IMR-90 (cell line): ENCODE measurements at regions not wholly inside any gene's neighbourhood (a gene's known extent, or its start where the extent isn't known, plus 50 kb on each side); places are given as distances from the start of the nearest gene placed in this dataset.

Source experiments
- ATAC-seq: fragments of 200-7000 bp; cut with Tn5 transposase; 2 replicates; pipeline ENCODE4 v1.9.1; 2020; ENCODE audit warnings: low read depth, mild to moderate bottlenecking, moderate library complexity
- BruUV-seq: library from RNA; stranded (reverse); fragments of 400-500 nt; replicated peaks from 2 replicates; lab custom pipeline; 2021; lab: Mats Ljungman, UMichigan
- CTCF ChIA-PET: fragments of 300-600 bp; formaldehyde crosslinking; extraction: SDS; loops from one replicate; lab custom pipeline; 2021; ENCODE audit warnings: antibody characterized with exemption; lab: Yijun Ruan, JAX
- POLR2A ChIA-PET: fragments of 300-600 bp; sonication (Branson Sonifier 250); formaldehyde crosslinking; loops from one replicate; lab custom pipeline; 2022; ENCODE audit warnings: antibody characterized with exemption; ENCODE audit not compliant: unreplicated experiment; lab: Charles Lee
- DNase-seq: peaks from one replicate; pipeline ENCODE4 v3.0.0; 2013
- H2AFZ ChIP-seq: replicated peaks from 2 replicates; pipeline ENCODE3; 2013; ENCODE audit warnings: low read length, mild to moderate bottlenecking; ENCODE audit not compliant: poor library complexity
- H2AK5ac ChIP-seq: 2 replicates; pipeline ENCODE4 v1.6.1; 2013; ENCODE audit warnings: low read depth, low read length, inconsistent platforms
- H2AK9ac ChIP-seq: replicated peaks from 2 replicates; pipeline ENCODE3; 2013; ENCODE audit warnings: mild to moderate bottlenecking, low read depth, low read length, moderate library complexity; ENCODE audit not compliant: poor library complexity
- H2BK120ac ChIP-seq: 2 replicates; pipeline ENCODE4 v1.6.1; 2013; ENCODE audit warnings: low read depth, low read length, inconsistent platforms
- H2BK15ac ChIP-seq: 3 replicates; pipeline ENCODE4 v1.6.1; 2013; ENCODE audit warnings: low read depth, low read length, inconsistent platforms
- H2BK20ac ChIP-seq: 2 replicates; pipeline ENCODE4 v1.6.1; 2013; ENCODE audit warnings: low read depth, mild to moderate bottlenecking, inconsistent platforms, low read length, moderate library complexity
- H2BK5ac ChIP-seq: 2 replicates; pipeline ENCODE4 v1.6.1; 2013; ENCODE audit warnings: mild to moderate bottlenecking, low read depth, low read length, inconsistent platforms; ENCODE audit not compliant: poor library complexity, severe bottlenecking
- H3K14ac ChIP-seq: replicated peaks from 2 replicates; pipeline ENCODE4 v1.6.1; 2013; ENCODE audit warnings: low read depth, low read length, inconsistent platforms
- H3K18ac ChIP-seq: 2 replicates; pipeline ENCODE4 v1.6.1; 2013; ENCODE audit warnings: low read depth, low read length, control low read depth
- H3K23ac ChIP-seq: 2 replicates; pipeline ENCODE4 v1.6.1; 2013; ENCODE audit warnings: low read depth, low read length, inconsistent platforms
- H3K27ac ChIP-seq: 2 replicates; pipeline ENCODE4 v1.5.1; 2013; ENCODE audit warnings: mild to moderate bottlenecking, control low read depth, low read length; ENCODE audit not compliant: insufficient read depth
- H3K27me3 ChIP-seq: 2 replicates; pipeline ENCODE4 v1.6.1; 2013; ENCODE audit warnings: low read length; ENCODE audit not compliant: control insufficient read depth, insufficient read depth
- H3K36me3 ChIP-seq: 2 replicates; pipeline ENCODE4 v1.6.1; 2013; ENCODE audit warnings: low read length, mixed read lengths; ENCODE audit not compliant: control insufficient read depth, insufficient read depth
- H3K4ac ChIP-seq: 2 replicates; pipeline ENCODE4 v1.6.1; 2013; ENCODE audit warnings: low read depth, low read length, inconsistent platforms
- H3K4me1 ChIP-seq: 2 replicates; pipeline ENCODE4 v1.6.1; 2013; ENCODE audit warnings: low read length, mixed read lengths; ENCODE audit not compliant: control insufficient read depth, insufficient read depth
- H3K4me2 ChIP-seq: 2 replicates; pipeline ENCODE4 v1.6.1; 2013; ENCODE audit warnings: low read depth, mild to moderate bottlenecking, control low read depth, low read length, moderate library complexity
- H3K4me3 ChIP-seq: 2 replicates; pipeline ENCODE4 v1.5.1; 2013; ENCODE audit warnings: low read depth, mild to moderate bottlenecking, control low read depth, low read length, moderate library complexity; ENCODE audit not compliant: insufficient read depth
- H3K56ac ChIP-seq: 2 replicates; pipeline ENCODE4 v1.6.1; 2013; ENCODE audit warnings: low read length, inconsistent platforms; ENCODE audit not compliant: insufficient read depth; ENCODE audit errors: extremely low read depth
- H3K79me1 ChIP-seq, 2 experiments: 2 replicates each; pipeline ENCODE4 v1.6.1; 2013; ENCODE audit warnings: low read length in 2 of 2, inconsistent platforms in 1 of 2, low read depth in 1 of 2
- H3K9ac ChIP-seq: 2 replicates; pipeline ENCODE4 v1.6.1; 2013; ENCODE audit warnings: low read depth, low read length, control low read depth
- H3K9me1 ChIP-seq: 2 replicates; pipeline ENCODE4 v1.6.1; 2013; ENCODE audit warnings: low read length, inconsistent platforms; ENCODE audit not compliant: insufficient read depth
- H3K9me3 ChIP-seq: 2 replicates; pipeline ENCODE4 v1.6.1; 2013; ENCODE audit warnings: low read length; ENCODE audit not compliant: control insufficient read depth, insufficient read depth
- H4K20me1 ChIP-seq: 2 replicates; pipeline ENCODE4 v1.6.1; 2013; ENCODE audit warnings: low read length, inconsistent platforms; ENCODE audit not compliant: insufficient read depth
- H4K5ac ChIP-seq: 2 replicates; pipeline ENCODE4 v1.6.1; 2013; ENCODE audit warnings: mild to moderate bottlenecking, low read depth, low read length, control low read depth
- H4K8ac ChIP-seq, 2 experiments: 2 replicates each; pipeline ENCODE4 v1.6.1; 2013; ENCODE audit warnings: low read depth in 2 of 2, low read length in 2 of 2, control low read depth in 1 of 2, inconsistent platforms in 1 of 2
- H4K91ac ChIP-seq: 2 replicates; pipeline ENCODE4 v1.6.1; 2013; ENCODE audit warnings: low read depth, low read length, inconsistent platforms; ENCODE audit not compliant: insufficient read depth
- CEBPB ChIP-seq: IDR thresholded peaks from 2 replicates; pipeline ENCODE4 v1.6.1; 2012; ENCODE audit warnings: low read depth, low read length, improper control_type of control experiment
- NFE2L2 ChIP-seq: fragments of 150-350 bp; IDR thresholded peaks from 2 replicates; pipeline ENCODE4 v1.6.1; 2016; ENCODE audit warnings: low read depth, mild to moderate bottlenecking, low read length
- WGBS, 2 experiments: methylation state at CpG; one replicate each; pipeline versions ENCODE4 v1.1.5 to v1.1.7; 2013; ENCODE audit warnings: missing lambda C conversion rate in 2 of 2; ENCODE audit not compliant: insufficient read length in 1 of 2; ENCODE audit errors: extremely low coverage in 2 of 2; 5-methylcytosine and 5-hydroxymethylcytosine counted together
- dilution Hi-C: fragments of 300-500 bp; cut with HindIII; formaldehyde crosslinking; loops from one replicate; pipeline ENCODE4 v1.14.3; 2018; ENCODE audit warnings: low sequenced_read_pairs; ENCODE audit not compliant: unreplicated experiment
- in situ Hi-C: fragments of 300-500 bp; cut with MboI; formaldehyde crosslinking; loops from 3 replicates; pipeline ENCODE4 v1.14.3; 2019; ENCODE audit warnings: low sequenced_read_pairs, inconsistent platforms, mixed read lengths
- intact Hi-C: fragments of 100-400 bp; cut with micrococcal nuclease; formaldehyde crosslinking; loops from 2 replicates; pipeline ENCODE4 v1.10.0; 2022

DNA sequence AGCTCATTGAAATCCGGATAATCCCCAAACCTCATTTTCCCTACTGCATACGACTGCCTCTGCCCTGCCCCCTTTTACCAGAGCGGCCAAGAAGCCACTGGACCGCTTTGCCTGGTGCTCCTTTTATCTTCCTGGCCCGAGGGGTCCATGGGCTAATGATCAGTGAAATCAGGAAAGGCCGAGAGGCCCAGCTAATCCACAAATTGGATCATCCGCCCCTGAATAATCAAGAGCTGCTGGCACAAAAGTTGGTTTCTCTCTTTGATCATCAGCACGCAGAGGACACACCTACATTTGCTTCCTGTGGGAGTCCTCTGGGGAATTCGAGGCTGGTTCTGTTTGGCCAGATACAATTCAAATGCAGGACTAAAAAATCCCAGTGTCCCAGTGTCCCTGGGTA lies 144.5 kb downstream of the INSIG2 start:
- WGBS, 2 experiments = no CpG with 5 or more reads among the region's 9 CpGs
- POLR2A ChIA-PET = no interaction called here

More for the DNA sequence above, 144.5 kb downstream of the INSIG2 start:
- 0 out of 2 replicates have a peak, but pooled peaks cover 2% of the 10 kb centered on the region for H3K27me3 ChIP-seq
- intact Hi-C loops = no loop called here
- CTCF ChIA-PET = no interaction called here
- H2AK5ac ChIP-seq = no peak overlapping the region
- in situ Hi-C loops = no loop called here
- no peaks in the 10 kb centered on the region for H3K79me1 ChIP-seq
- H2BK5ac ChIP-seq = no peak overlapping the region
- no peak overlapping the region for H3K9ac ChIP-seq
- no peak overlapping the region for H2AK9ac ChIP-seq
- no peaks in the 10 kb centered on the region for H3K36me3 ChIP-seq
- H3K56ac ChIP-seq = no peak overlapping the region
- H3K4me3 ChIP-seq = no peak overlapping the region
- H4K20me1 ChIP-seq = no peaks in the 10 kb centered on the region
- no peaks in the 10 kb centered on the region for H3K9me1 ChIP-seq
- DNase-seq (no peak), ATAC-seq (no peak)
- no peak overlapping the region for H4K5ac ChIP-seq
- no peak overlapping the region for H3K18ac ChIP-seq
- no peak overlapping the region for H3K4ac ChIP-seq
- no peak overlapping the region for H4K8ac ChIP-seq
- no peak overlapping the region for H2BK120ac ChIP-seq
- H4K91ac ChIP-seq = no peak overlapping the region
- dilution Hi-C loops = no loop called here
- no peak overlapping the region for H2BK15ac ChIP-seq
- no peak overlapping the region for H2AFZ ChIP-seq
- H3K14ac ChIP-seq = no peak overlapping the region
- H3K9me3 ChIP-seq = no peaks in the 10 kb centered on the region
- H3K4me1 ChIP-seq = no peaks in the 10 kb centered on the region
- H3K23ac ChIP-seq = no peak overlapping the region
- TF ChIP-seq NFE2L2 (no peak), CEBPB (no peak)
- no peak overlapping the region for H3K4me2 ChIP-seq
- no TSS peak for BruUV-seq
- H2BK20ac ChIP-seq = no peak overlapping the region
- no peak overlapping the region for H3K27ac ChIP-seq
